ENCODE measurements at regions not wholly inside any gene's neighbourhood (a gene's known extent, or its start where the extent isn't known, plus 50 kb on each side); places are given as distances from the start of the nearest gene placed in this dataset.

DNA sequence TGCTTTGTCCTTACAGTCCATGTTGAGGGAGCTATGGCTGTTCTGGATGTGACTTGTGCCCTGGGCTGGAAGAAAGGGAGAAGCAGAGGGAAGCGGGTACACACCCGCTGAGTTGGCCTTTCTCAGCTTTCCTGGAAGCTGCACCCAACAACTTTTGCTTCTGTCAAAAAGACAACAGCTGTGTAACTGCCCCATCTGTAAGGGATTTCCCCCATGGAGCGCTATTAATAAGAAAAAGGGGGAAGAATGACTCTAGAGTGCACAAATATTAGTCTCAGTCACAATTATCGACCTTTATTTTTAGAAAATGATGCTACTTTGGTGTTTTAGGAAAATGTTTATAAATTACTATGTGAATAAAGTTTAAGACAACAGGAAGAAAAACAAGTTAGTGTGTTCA, 368.3 kb downstream of the RAD51AP2 start:
- DNase-seq (ENCODE audit: low spot score), result no peak
- H3K9me3 ChIP-seq (ENCODE audit: low read depth), result no peaks in the 10 kb centered on the region
- 87% methylated on average over 4 of the region's 4 CpGs for WGBS (ENCODE audit: low lambda C conversion rate, missing lambda C conversion rate)
- H3K36me3 ChIP-seq (replicated peaks; ENCODE audit: insufficient read depth, low read depth), result no peaks in the 10 kb centered on the region
- no peaks in the 10 kb centered on the region for H4K20me1 ChIP-seq (ENCODE audit: insufficient read depth, poor library complexity, severe bottlenecking)
- no peak overlapping the region for H3K27ac ChIP-seq
- H3K4me1 ChIP-seq (ENCODE audit: insufficient read depth), result no peaks in the 10 kb centered on the region
- no peaks in the 10 kb centered on the region for H3K79me2 ChIP-seq
- no peaks in the 10 kb centered on the region for H3K27me3 ChIP-seq
- H3K9me2 ChIP-seq (replicated peaks; ENCODE audit: insufficient read depth), result no peaks in the 10 kb centered on the region
- TF ChIP-seq EZH2phosphoT487 (IDR thresholded peaks at IDR 0.05; ENCODE audit: low read depth, severe bottlenecking, unreplicated experiment), result no peak
- TF ChIP-seq, protein P1, sequence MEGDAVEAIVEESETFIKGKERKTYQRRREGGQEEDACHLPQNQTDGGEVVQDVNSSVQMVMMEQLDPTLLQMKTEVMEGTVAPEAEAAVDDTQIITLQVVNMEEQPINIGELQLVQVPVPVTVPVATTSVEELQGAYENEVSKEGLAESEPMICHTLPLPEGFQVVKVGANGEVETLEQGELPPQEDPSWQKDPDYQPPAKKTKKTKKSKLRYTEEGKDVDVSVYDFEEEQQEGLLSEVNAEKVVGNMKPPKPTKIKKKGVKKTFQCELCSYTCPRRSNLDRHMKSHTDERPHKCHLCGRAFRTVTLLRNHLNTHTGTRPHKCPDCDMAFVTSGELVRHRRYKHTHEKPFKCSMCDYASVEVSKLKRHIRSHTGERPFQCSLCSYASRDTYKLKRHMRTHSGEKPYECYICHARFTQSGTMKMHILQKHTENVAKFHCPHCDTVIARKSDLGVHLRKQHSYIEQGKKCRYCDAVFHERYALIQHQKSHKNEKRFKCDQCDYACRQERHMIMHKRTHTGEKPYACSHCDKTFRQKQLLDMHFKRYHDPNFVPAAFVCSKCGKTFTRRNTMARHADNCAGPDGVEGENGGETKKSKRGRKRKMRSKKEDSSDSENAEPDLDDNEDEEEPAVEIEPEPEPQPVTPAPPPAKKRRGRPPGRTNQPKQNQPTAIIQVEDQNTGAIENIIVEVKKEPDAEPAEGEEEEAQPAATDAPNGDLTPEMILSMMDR (IDR thresholded peaks at IDR 0.05; ENCODE audit: poor library complexity), result no peak
- TF ChIP-seq EZH2 (IDR thresholded peaks at IDR 0.05; ENCODE audit: borderline replicate concordance), result no peak
- no peak overlapping the region for H3K4me2 ChIP-seq
- no peak overlapping the region for H3K4me3 ChIP-seq
- no peak overlapping the region for H2AFZ ChIP-seq

DNA sequence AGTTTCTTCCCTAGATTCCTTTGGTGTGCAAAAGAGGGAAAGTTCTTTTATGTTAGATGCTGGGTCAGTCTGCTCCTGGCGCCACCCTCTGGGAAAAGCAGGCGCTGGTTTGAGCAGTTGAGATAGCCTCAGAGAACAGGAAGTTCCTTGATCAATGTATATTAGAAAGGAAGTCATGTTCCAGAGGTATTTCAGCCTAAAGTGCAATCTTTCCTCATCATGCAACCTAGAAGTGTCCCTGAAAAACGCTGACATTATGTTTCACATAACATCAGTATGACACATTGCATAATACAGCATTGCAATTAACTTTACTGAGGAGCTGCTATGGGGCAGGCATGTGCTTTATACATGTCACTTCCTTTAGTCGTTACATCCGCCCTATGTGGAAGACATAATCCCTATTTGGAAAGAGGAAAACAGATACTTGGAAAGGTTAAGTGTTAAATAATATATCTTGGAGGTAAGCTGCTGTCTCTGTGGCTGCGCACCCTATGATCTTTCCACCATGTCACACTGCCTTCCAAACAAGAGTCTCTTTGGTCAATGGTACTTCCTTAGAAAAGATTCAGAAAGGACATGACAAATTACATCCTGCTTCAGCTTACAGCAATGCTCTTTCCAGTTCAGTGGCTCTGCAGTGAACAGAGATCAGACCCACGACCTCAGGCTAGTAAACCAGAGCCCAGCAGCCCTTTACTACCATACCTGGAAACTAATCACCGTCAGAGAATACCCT, 369.7 kb downstream of the RAD51AP2 start:
- Histone ChIP-seq H2AFZ (no peak overlapping the region), H3K4me2 (no peak overlapping the region), H3K9me2 (replicated peaks; ENCODE audit: insufficient read depth) (no peaks in the 10 kb centered on the region), H3K4me1 (ENCODE audit: insufficient read depth) (no peaks in the 10 kb centered on the region), H3K79me2 (no peaks in the 10 kb centered on the region), H3K36me3 (replicated peaks; ENCODE audit: insufficient read depth, low read depth) (no peaks in the 10 kb centered on the region), H3K9me3 (ENCODE audit: low read depth) (no peaks in the 10 kb centered on the region), H3K27ac (no peak overlapping the region), H3K4me3 (no peak overlapping the region), H3K27me3 (no peaks in the 10 kb centered on the region), H4K20me1 (ENCODE audit: insufficient read depth, poor library complexity, severe bottlenecking) (no peaks in the 10 kb centered on the region)
- 52% methylated on average over 8 of the region's 8 CpGs for WGBS (ENCODE audit: low lambda C conversion rate, missing lambda C conversion rate)
- TF ChIP-seq, protein P1 (IDR thresholded peaks at IDR 0.05; ENCODE audit: poor library complexity), result peak; percentile 50
- no peak for TF ChIP-seq EZH2 (IDR thresholded peaks at IDR 0.05; ENCODE audit: borderline replicate concordance)
- DNase-seq (ENCODE audit: low spot score), result peak; percentile 44

- H3K27ac ChIP-seq, result no peak overlapping the region
- DNase-seq (ENCODE audit: low spot score), result no peak
- H3K4me2 ChIP-seq, result no peak overlapping the region
- H3K4me3 ChIP-seq, result no peak overlapping the region
- no peaks in the 10 kb centered on the region for H3K9me3 ChIP-seq (ENCODE audit: low read depth)
- TF ChIP-seq EZH2 (IDR thresholded peaks at IDR 0.05; ENCODE audit: borderline replicate concordance), result no peak
- TF ChIP-seq, protein P1 (IDR thresholded peaks at IDR 0.05; ENCODE audit: poor library complexity), result no peak
- TF ChIP-seq EZH2phosphoT487 (IDR thresholded peaks at IDR 0.05; ENCODE audit: low read depth, severe bottlenecking, unreplicated experiment), result no peak
- H3K27me3 ChIP-seq, result no peaks in the 10 kb centered on the region
- H3K36me3 ChIP-seq (replicated peaks; ENCODE audit: insufficient read depth, low read depth), result no peaks in the 10 kb centered on the region
- no peaks in the 10 kb centered on the region for H3K9me2 ChIP-seq (replicated peaks; ENCODE audit: insufficient read depth)
- no peaks in the 10 kb centered on the region for H4K20me1 ChIP-seq (ENCODE audit: insufficient read depth, poor library complexity, severe bottlenecking)
- no peaks in the 10 kb centered on the region for H3K79me2 ChIP-seq
- 89% methylated on average over 1 of the region's 1 CpG for WGBS (ENCODE audit: low lambda C conversion rate, missing lambda C conversion rate)
- no peaks in the 10 kb centered on the region for H3K4me1 ChIP-seq (ENCODE audit: insufficient read depth)
- H2AFZ ChIP-seq, result no peak overlapping the region
These were observed 371.9 kb downstream of the RAD51AP2 start for GRCh38 chr2:17146358-17146757.

Measured in hepatocyte (in vitro differentiated cells).